GM23338 (cell line): ENCODE measurements at regions not wholly inside any gene's neighbourhood (a gene's known extent, or its start where the extent isn't known, plus 50 kb on each side); places are given as distances from the start of the nearest gene placed in this dataset.

ENCODE experiments used
- ATAC-seq: fragments of 200-7000 bp; cut with Tn5 transposase; 3 replicates; pipeline ENCODE4 v1.9.1; 2020
- DNase-seq: peaks from one replicate; pipeline ENCODE4 v3.0.0-alpha.2; 2015; ENCODE audit warnings: low spot score
- H2AFZ ChIP-seq: fragments of 200-600 bp; sonication (generic); 2 replicates; pipeline ENCODE4 v1.8.0; 2016; ENCODE audit warnings: antibody characterized with exemption, mild to moderate bottlenecking, moderate library complexity
- H3F3A ChIP-seq: fragments of 200-600 bp; sonication (generic); replicated peaks from 2 replicates; pipeline ENCODE4 v1.8.0; 2017; ENCODE audit warnings: antibody characterized with exemption, mixed run types, low read depth
- H3K27ac ChIP-seq: fragments of 200-600 bp; sonication (generic); 2 replicates; pipeline ENCODE4 v1.6.1; 2016; ENCODE audit warnings: low read depth
- H3K27me3 ChIP-seq: fragments of 200-600 bp; sonication (generic); 2 replicates; pipeline ENCODE4 v1.8.0; 2016; ENCODE audit warnings: mild to moderate bottlenecking, mixed run types, moderate library complexity; ENCODE audit not compliant: insufficient read depth
- H3K36me3 ChIP-seq: fragments of 200-600 bp; sonication (generic); 2 replicates; pipeline ENCODE4 v1.8.0; 2016; ENCODE audit warnings: mild to moderate bottlenecking; ENCODE audit not compliant: insufficient read depth
- H3K4me1 ChIP-seq: fragments of 200-600 bp; sonication (generic); 2 replicates; pipeline ENCODE4 v1.8.0; 2016; ENCODE audit warnings: mild to moderate bottlenecking, moderate library complexity; ENCODE audit not compliant: insufficient read depth
- H3K4me2 ChIP-seq: fragments of 200-600 bp; sonication (generic); 2 replicates; pipeline ENCODE4 v1.7.1; 2017; ENCODE audit warnings: mixed run types
- H3K4me3 ChIP-seq: fragments of 200-600 bp; sonication (generic); 2 replicates; pipeline ENCODE4 v1.6.1; 2016; ENCODE audit warnings: mixed run types
- H3K79me2 ChIP-seq: fragments of 200-600 bp; sonication (generic); replicated peaks from 2 replicates; pipeline ENCODE4 v1.8.0; 2017; ENCODE audit warnings: mild to moderate bottlenecking; ENCODE audit not compliant: insufficient read depth
- H3K9me2 ChIP-seq: fragments of 200-600 bp; sonication (generic); 2 replicates; pipeline ENCODE4 v1.8.0; 2017; ENCODE audit not compliant: insufficient read depth
- H4K20me1 ChIP-seq: fragments of 200-600 bp; sonication (generic); replicated peaks from 2 replicates; pipeline ENCODE4 v1.8.0; 2017; ENCODE audit warnings: mild to moderate bottlenecking; ENCODE audit not compliant: insufficient read depth
- H3K27ac Mint-ChIP-seq: 2 replicates; pipeline ENCODE4 v1.8.0; 2020; ENCODE audit warnings: inconsistent platforms, mild to moderate bottlenecking, moderate library complexity, mixed read lengths
- H3K27me3 Mint-ChIP-seq: 3 replicates; pipeline ENCODE4 v1.8.0; 2022; ENCODE audit warnings: low read depth, mild to moderate bottlenecking, moderate library complexity, mixed read lengths, inconsistent platforms; ENCODE audit not compliant: insufficient read depth, poor library complexity
- H3K36me3 Mint-ChIP-seq: 3 replicates; pipeline ENCODE4 v1.8.0; 2021; ENCODE audit warnings: low read depth, mild to moderate bottlenecking, inconsistent platforms, moderate library complexity, mixed read lengths
- H3K4me1 Mint-ChIP-seq: 3 replicates; pipeline ENCODE4 v1.8.0; 2020; ENCODE audit warnings: mild to moderate bottlenecking, inconsistent platforms, mixed read lengths
- H3K4me3 Mint-ChIP-seq: 3 replicates; pipeline ENCODE4 v1.8.0; 2021; ENCODE audit warnings: moderate library complexity, mild to moderate bottlenecking, inconsistent platforms, mixed read lengths
- H3K9me3 Mint-ChIP-seq: 3 replicates; pipeline ENCODE4 v1.8.0; 2020; ENCODE audit warnings: moderate library complexity, mild to moderate bottlenecking, inconsistent platforms, mixed read lengths
- CREB1 ChIP-seq: fragments of 250-450 bp; sonication (Bioruptor Pico); IDR thresholded peaks from 2 replicates; pipeline ENCODE4 v1.5.0; 2020; ENCODE audit warnings: low read depth, mild to moderate bottlenecking, moderate library complexity
- EZH2 ChIP-seq: fragments of 200-600 bp; sonication (generic); IDR thresholded peaks from one replicate; pipeline ENCODE4 v1.8.0; 2017; ENCODE audit warnings: antibody characterized with exemption, mild to moderate bottlenecking, low read depth; ENCODE audit not compliant: unreplicated experiment
- JUNB ChIP-seq: IDR thresholded peaks from one replicate; pipeline ENCODE4 v1.6.1; 2016; ENCODE audit warnings: antibody characterized with exemption; ENCODE audit not compliant: unreplicated experiment
- POLR2AphosphoS5 ChIP-seq: IDR thresholded peaks from 2 replicates; pipeline ENCODE4 v1.6.1; 2016; ENCODE audit warnings: antibody characterized with exemption, low read depth
- STAT1 ChIP-seq: IDR thresholded peaks from one replicate; pipeline ENCODE4 v1.6.1; 2016; ENCODE audit warnings: antibody characterized with exemption; ENCODE audit not compliant: unreplicated experiment
- ZNF331 ChIP-seq: fragments of 250-450 bp; sonication (Bioruptor Pico); IDR thresholded peaks from 2 replicates; pipeline ENCODE4 v1.5.0; 2020; ENCODE audit warnings: low read depth, mild to moderate bottlenecking, moderate library complexity
- TF ChIP-seq, protein P1 (sequence below), 2 experiments: fragments of 200-600 bp in 1 of 2; sonication (generic) in 1 of 2; conservative IDR thresholded peaks; 2 replicates each; pipeline versions ENCODE4 v1.5.1 to v1.6.1; 2016 to 2017; ENCODE audit warnings: antibody characterized with exemption in 2 of 2, low read depth in 2 of 2, mild to moderate bottlenecking in 2 of 2, moderate library complexity in 1 of 2
- TF ChIP-seq, protein P2 (sequence below): IDR thresholded peaks from one replicate; pipeline ENCODE4 v1.6.1; 2018; ENCODE audit warnings: antibody characterized with exemption; ENCODE audit not compliant: unreplicated experiment
- TF ChIP-seq, protein P3 (sequence below): IDR thresholded peaks from 2 replicates; pipeline ENCODE4 v1.6.1; 2016; ENCODE audit warnings: antibody characterized with exemption

DNA sequence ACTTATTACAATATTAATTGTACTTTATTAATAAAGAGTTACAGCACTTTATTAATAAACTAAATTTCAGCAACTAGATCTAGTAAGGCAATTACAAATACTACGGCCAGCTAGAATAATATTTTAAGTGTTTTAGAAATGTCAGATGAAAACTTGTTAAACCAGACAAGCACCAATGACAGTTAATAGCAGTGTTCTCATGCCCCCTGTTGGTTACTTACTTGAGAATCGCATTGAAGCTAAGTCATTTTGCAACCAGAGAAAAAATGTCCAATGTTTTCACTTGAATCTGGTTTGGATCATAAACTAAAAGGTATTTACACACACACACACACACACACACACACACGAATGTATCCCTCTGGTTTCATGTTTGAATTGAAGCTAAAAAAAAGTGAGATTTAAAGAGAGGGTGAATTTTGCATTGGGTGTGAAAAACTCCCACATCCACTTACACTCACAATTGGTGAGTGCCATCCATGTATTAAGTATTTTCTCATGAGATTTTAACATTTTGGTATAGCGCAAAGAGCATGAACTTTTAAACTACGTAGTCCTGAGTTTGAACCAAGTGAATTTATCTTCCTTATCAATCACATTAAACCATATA lies 347.7 kb downstream of the ZBBX start:
- H3K4me1 Mint-ChIP-seq = no peaks in the 10 kb centered on the region; the same call in 2 of the 3 replicates
- no peaks in the 10 kb centered on the region for H3F3A ChIP-seq

DNA sequence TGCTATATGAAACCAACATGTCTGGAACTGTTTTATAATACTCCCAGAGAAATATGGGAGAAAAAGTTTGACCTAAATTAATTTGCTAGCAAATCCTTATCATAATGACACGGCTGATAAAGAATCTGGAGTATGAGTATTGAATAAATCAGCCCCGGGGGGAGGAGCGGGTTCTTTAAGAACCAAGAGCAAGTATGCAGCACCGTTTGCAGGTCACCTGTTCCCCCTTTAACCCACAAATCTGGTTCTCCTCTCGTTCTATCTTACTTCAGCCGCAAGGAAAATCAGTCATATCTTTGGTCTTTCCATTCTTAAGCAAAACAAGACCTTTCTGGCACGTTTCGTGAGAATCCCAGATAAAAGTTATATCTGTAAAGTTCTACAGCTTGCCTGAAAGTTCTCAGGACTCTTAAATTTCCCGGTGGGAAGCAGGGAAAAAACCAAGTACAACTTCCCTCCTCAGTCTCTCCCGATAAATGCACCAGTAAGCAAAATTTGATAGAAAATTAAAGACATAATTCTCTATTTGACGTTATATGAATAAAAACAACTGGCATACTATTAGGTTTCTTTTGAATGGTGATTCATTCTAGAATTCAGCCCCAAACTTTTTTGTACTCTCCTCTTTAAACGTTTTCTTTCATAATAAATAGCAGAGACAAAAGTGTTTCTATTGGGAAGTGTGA lies 348.6 kb downstream of the ZBBX start:
- no peaks in the 10 kb centered on the region for H3K9me3 Mint-ChIP-seq
- no peak overlapping the region for H3K4me3 Mint-ChIP-seq
- H3K9me2 ChIP-seq = no peaks in the 10 kb centered on the region
- no peaks in the 10 kb centered on the region for H3K4me1 ChIP-seq
- TF ChIP-seq JUNB (no peak), STAT1 (no peak), CREB1 (no peak), EZH2 (no peak), POLR2AphosphoS5 (no peak), ZNF331 (no peak)
- TF ChIP-seq, protein P1, sequence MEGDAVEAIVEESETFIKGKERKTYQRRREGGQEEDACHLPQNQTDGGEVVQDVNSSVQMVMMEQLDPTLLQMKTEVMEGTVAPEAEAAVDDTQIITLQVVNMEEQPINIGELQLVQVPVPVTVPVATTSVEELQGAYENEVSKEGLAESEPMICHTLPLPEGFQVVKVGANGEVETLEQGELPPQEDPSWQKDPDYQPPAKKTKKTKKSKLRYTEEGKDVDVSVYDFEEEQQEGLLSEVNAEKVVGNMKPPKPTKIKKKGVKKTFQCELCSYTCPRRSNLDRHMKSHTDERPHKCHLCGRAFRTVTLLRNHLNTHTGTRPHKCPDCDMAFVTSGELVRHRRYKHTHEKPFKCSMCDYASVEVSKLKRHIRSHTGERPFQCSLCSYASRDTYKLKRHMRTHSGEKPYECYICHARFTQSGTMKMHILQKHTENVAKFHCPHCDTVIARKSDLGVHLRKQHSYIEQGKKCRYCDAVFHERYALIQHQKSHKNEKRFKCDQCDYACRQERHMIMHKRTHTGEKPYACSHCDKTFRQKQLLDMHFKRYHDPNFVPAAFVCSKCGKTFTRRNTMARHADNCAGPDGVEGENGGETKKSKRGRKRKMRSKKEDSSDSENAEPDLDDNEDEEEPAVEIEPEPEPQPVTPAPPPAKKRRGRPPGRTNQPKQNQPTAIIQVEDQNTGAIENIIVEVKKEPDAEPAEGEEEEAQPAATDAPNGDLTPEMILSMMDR (conservative IDR thresholded peaks at IDR 0.05; ENCODE audit: low read depth in 2 of 2) = no peak
- TF ChIP-seq, protein P2, sequence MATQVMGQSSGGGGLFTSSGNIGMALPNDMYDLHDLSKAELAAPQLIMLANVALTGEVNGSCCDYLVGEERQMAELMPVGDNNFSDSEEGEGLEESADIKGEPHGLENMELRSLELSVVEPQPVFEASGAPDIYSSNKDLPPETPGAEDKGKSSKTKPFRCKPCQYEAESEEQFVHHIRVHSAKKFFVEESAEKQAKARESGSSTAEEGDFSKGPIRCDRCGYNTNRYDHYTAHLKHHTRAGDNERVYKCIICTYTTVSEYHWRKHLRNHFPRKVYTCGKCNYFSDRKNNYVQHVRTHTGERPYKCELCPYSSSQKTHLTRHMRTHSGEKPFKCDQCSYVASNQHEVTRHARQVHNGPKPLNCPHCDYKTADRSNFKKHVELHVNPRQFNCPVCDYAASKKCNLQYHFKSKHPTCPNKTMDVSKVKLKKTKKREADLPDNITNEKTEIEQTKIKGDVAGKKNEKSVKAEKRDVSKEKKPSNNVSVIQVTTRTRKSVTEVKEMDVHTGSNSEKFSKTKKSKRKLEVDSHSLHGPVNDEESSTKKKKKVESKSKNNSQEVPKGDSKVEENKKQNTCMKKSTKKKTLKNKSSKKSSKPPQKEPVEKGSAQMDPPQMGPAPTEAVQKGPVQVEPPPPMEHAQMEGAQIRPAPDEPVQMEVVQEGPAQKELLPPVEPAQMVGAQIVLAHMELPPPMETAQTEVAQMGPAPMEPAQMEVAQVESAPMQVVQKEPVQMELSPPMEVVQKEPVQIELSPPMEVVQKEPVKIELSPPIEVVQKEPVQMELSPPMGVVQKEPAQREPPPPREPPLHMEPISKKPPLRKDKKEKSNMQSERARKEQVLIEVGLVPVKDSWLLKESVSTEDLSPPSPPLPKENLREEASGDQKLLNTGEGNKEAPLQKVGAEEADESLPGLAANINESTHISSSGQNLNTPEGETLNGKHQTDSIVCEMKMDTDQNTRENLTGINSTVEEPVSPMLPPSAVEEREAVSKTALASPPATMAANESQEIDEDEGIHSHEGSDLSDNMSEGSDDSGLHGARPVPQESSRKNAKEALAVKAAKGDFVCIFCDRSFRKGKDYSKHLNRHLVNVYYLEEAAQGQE = no peak
- TF ChIP-seq, protein P3, sequence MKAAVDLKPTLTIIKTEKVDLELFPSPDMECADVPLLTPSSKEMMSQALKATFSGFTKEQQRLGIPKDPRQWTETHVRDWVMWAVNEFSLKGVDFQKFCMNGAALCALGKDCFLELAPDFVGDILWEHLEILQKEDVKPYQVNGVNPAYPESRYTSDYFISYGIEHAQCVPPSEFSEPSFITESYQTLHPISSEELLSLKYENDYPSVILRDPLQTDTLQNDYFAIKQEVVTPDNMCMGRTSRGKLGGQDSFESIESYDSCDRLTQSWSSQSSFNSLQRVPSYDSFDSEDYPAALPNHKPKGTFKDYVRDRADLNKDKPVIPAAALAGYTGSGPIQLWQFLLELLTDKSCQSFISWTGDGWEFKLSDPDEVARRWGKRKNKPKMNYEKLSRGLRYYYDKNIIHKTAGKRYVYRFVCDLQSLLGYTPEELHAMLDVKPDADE = no peak
- no peaks in the 10 kb centered on the region for H3K36me3 Mint-ChIP-seq
- H4K20me1 ChIP-seq = no peaks in the 10 kb centered on the region
- no peaks in the 10 kb centered on the region for H3K79me2 ChIP-seq
- no peak overlapping the region for H3K4me3 ChIP-seq
- no peaks in the 10 kb centered on the region for H3K27me3 ChIP-seq
- DNase-seq (peak; percentile 17), ATAC-seq (no peak)
- H3K36me3 ChIP-seq = no peaks in the 10 kb centered on the region
- H3F3A ChIP-seq = no peaks in the 10 kb centered on the region
- peaks cover 2% of the 10 kb centered on the region for H3K27me3 Mint-ChIP-seq
- H3K27ac ChIP-seq = no peak overlapping the region
- H3K4me2 ChIP-seq = no peak overlapping the region
- 0 out of 2 replicates have a peak overlapping the region, but pooled peaks have one; percentile 44 for H2AFZ ChIP-seq
- H3K27ac Mint-ChIP-seq = no peak overlapping the region
- H3K4me1 Mint-ChIP-seq = no peaks in the 10 kb centered on the region; the same call in 2 of the 3 replicates

More for the DNA sequence above, 347.7 kb downstream of the ZBBX start:
- ATAC-seq = no peak; the same call in 2 of the 3 replicates
- Histone ChIP-seq H3K4me2 (no peak overlapping the region), H3K4me3 (no peak overlapping the region), H3K9me2 (no peaks in the 10 kb centered on the region), H3K27me3 (no peaks in the 10 kb centered on the region), H2AFZ (no peak overlapping the region), H4K20me1 (no peaks in the 10 kb centered on the region), H3K27ac (no peak overlapping the region), H3K36me3 (no peaks in the 10 kb centered on the region), H3K79me2 (no peaks in the 10 kb centered on the region), H3K4me1 (no peaks in the 10 kb centered on the region)
- Mint-ChIP-seq H3K27me3 (peaks cover 2% of the 10 kb centered on the region), H3K9me3 (no peaks in the 10 kb centered on the region), H3K4me3 (no peak overlapping the region), H3K36me3 (no peaks in the 10 kb centered on the region), H3K27ac (no peak overlapping the region)
- TF ChIP-seq ZNF331 = no peak
- TF ChIP-seq, protein P1 (conservative IDR thresholded peaks at IDR 0.05; ENCODE audit: low read depth in 2 of 2) = peak; percentile 78 to 85
- DNase-seq = peak; percentile 74
